GM21576 (cell line): ENCODE measurements at regions not wholly inside any gene's neighbourhood (a gene's known extent, or its start where the extent isn't known, plus 50 kb on each side); places are given as distances from the start of the nearest gene placed in this dataset.

Experiments used
- ATAC-seq: cut with Tn5 transposase; IDR thresholded peaks from one replicate; pipeline ENCODE4 v1.9.1; 2021; ENCODE audit warnings: mild to moderate bottlenecking, moderate library complexity; ENCODE audit not compliant: unreplicated experiment

DNA sequence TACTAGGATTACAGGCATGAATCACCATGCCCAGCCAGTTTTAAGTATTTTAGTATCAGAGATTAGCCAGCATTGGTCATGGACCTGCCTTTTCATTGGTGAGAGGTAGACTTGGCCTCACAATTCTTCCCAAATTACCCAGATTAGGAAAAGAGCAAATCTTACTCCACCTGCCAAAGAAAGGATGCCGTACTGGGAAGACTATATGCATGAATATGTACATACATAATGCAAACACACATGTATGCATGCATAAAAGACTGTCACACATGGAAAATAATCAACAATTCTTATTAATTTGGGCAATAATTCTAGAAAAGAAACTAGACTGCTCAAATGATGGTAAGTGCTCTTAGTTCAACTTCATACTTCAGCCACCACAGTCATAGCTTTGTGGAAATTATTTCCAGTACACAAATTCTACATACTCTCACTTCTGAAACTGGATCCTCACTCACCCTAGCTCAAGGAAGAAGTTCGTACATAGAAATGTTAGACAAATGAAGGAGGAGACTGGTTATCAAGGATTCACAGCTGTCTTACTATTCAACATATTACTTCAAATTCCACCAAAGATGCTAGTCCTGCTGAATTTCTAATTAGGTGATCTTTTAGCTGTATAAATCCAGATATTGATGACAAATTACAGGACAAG lies 73.7 kb downstream of the MINAR2 start:
- no peak for ATAC-seq

- ATAC-seq: no peak
These were observed 74.0 kb upstream of the CHSY3 start for GRCh38 chr5:129830288-129830687.

GRCh38 chr5:129836321-129836720 lies 67.9 kb upstream of the CHSY3 start:
- no peak for ATAC-seq

DNA sequence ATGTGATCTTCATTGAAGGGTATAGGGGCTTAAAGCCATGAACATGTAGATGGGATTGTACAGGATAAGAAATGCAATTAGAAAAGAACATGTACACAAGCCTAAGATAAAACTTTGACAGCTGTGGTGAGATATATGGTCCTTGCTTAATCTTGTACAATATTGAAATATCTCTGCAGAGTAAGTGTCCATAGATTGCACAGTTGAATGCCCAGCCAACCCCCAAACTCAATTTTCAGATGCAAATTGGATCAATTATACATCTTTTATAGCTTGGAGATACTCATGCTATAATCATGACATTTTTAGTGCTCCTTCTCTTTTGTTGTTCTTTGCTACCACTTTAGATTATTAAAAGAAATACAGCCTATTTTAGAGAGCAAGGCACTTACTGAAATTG lies 59.5 kb upstream of the CHSY3 start:
- ATAC-seq: no peak

DNA sequence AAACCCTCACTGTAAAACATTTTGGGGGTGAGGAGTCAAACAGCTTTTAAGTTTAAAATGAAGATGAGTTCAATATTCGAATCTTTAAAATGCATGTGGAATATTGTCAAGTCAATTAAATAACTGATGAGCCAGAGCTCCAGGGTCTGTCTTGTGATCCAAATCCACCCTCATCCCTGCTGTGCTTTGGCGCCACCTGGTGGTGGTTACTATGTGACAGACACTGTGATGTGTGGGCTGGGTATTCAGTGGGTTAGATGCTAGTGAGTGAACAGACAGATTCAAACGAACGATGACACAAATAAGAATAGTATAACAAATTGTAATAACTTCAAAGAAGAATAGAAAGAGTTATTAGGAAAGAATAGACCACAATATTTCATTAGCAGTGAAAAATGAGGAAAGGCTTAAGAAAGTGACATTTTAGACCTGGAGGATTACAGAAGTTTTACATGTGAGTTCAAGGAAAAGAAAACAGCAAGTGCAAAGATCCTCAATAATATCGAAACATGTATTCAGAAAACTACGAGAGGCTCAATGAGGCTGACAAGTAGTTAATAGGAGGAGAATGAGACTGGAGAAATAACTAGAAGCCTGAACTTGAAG lies 51.4 kb upstream of the CHSY3 start:
- ATAC-seq: peak; percentile 99

GRCh38 chr5:129853588-129853987 lies 50.7 kb upstream of the CHSY3 start:
- no peak for ATAC-seq
